CD4-positive, alpha-beta T cell (primary cell): ENCODE measurements at regions not wholly inside any gene's neighbourhood (a gene's known extent, or its start where the extent isn't known, plus 50 kb on each side); places are given as distances from the start of the nearest gene placed in this dataset.

ENCODE experiments used
- ATAC-seq: fragments of 200-7000 bp; cut with Tn5 transposase; one replicate; pipeline ENCODE4 v1.10.0; 2022; ENCODE audit warnings: mild to moderate bottlenecking; ENCODE audit not compliant: poor library complexity
- CTCF ChIA-PET: fragments of 350-600 bp; sonication (Branson Sonifier 250); formaldehyde crosslinking; loops from one replicate; lab custom pipeline; 2021; ENCODE audit warnings: antibody characterized with exemption, inconsistent platforms; lab: Charles Lee
- POLR2A ChIA-PET: fragments of 350-600 bp; sonication (Branson Sonifier 250); formaldehyde crosslinking; loops from one replicate; lab custom pipeline; 2021; ENCODE audit warnings: antibody characterized with exemption, inconsistent platforms; lab: Charles Lee
- DNase-seq, 14 experiments: peaks; one replicate each; pipeline ENCODE4 v3.0.0-alpha.2; 2013 to 2020; ENCODE audit warnings: mixed read lengths in 2 of 14
- H3K27ac ChIP-seq, 2 donors: one replicate each; pipeline versions ENCODE4 v1.5.1 to v1.7.0; 2013; ENCODE audit warnings: low read length in 2 of 2, low read depth in 1 of 2, mild to moderate bottlenecking in 1 of 2
- H3K27me3 ChIP-seq, 2 experiments: 1 replicate in 1 of 2; 2 replicates in 1 of 2; pipeline versions ENCODE4 v1.6.1 to v1.7.0; 2013; ENCODE audit warnings: low read length in 2 of 2, control low read depth in 1 of 2, mild to moderate bottlenecking in 1 of 2, moderate library complexity in 1 of 2; ENCODE audit not compliant: insufficient read depth in 2 of 2, control insufficient read depth in 1 of 2
- H3K36me3 ChIP-seq: one replicate; pipeline ENCODE4 v1.6.1; 2013; ENCODE audit warnings: low read length, control low read depth; ENCODE audit not compliant: insufficient read depth
- H3K4me1 ChIP-seq: one replicate; pipeline ENCODE4 v1.6.1; 2013; ENCODE audit warnings: low read length, control low read depth; ENCODE audit not compliant: insufficient read depth
- H3K4me3 ChIP-seq: one replicate; pipeline ENCODE4 v1.5.1; 2013; ENCODE audit warnings: mild to moderate bottlenecking, low read length, moderate library complexity
- H3K9me3 ChIP-seq, 2 experiments: 1 replicate in 1 of 2; 2 replicates in 1 of 2; pipeline versions ENCODE4 v1.6.1 to v1.7.0; 2013; ENCODE audit warnings: low read length in 2 of 2, mild to moderate bottlenecking in 2 of 2, control low read depth in 1 of 2, moderate library complexity in 1 of 2; ENCODE audit not compliant: control insufficient read depth in 1 of 2, insufficient read depth in 1 of 2
- H3K27ac Mint-ChIP-seq: one replicate; pipeline ENCODE4 v1.8.0; 2020; ENCODE audit warnings: mixed read lengths
- H3K27me3 Mint-ChIP-seq: one replicate; pipeline ENCODE4 v1.8.0; 2021; ENCODE audit warnings: mixed read lengths
- H3K36me3 Mint-ChIP-seq: one replicate; pipeline ENCODE4 v1.8.0; 2021; ENCODE audit warnings: low read depth, mixed read lengths
- H3K4me1 Mint-ChIP-seq: one replicate; pipeline ENCODE4 v1.8.0; 2021; ENCODE audit warnings: low read depth, mixed read lengths
- H3K4me3 Mint-ChIP-seq: one replicate; pipeline ENCODE4 v1.8.0; 2020; ENCODE audit warnings: mild to moderate bottlenecking, mixed read lengths
- H3K9me3 Mint-ChIP-seq: one replicate; pipeline ENCODE4 v1.8.0; 2020; ENCODE audit warnings: mixed read lengths
- intact Hi-C, 2 experiments: fragments of 100-400 bp; cut with DNase I in 1 of 2; cut with micrococcal nuclease in 1 of 2; formaldehyde crosslinking; loops; one replicate each; pipeline versions ENCODE4 v1.15.1 to v1.9.0; 2023 to 2025; cut with DNase I, micrococcal nuclease
- TF ChIP-seq, protein P1 (sequence below): fragments of 200-600 bp; IDR thresholded peaks from one replicate; pipeline ENCODE4 v1.8.0; 2022; ENCODE audit warnings: antibody characterized with exemption, mild to moderate bottlenecking

DNA sequence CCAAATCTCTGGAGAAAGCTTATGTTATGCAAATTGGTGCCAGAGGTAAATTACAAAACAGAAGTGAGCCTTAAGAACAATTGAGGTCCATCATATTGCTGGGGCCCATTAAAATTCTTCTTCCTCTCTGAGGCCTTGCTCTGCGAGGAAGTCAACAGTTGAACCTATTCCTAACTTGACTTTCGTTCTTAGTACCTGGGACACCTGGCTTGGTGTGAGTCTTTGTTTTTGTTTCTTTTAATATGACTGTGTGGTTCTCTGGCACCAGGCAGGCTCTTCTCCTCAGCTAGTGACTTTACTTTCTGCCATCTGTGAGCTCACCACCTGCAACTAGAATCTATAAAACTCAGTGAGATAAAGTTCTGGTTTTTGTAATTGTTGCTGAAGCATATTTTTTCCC lies 120.4 kb downstream of the CBLN1 start:
- H3K4me1 Mint-ChIP-seq, result no peaks in the 10 kb centered on the region
- ATAC-seq, result no peak
- H3K4me3 ChIP-seq, result no peak overlapping the region
- no peak overlapping the region for H3K27ac ChIP-seq
- intact Hi-C loops, result no loop called here
- ChIA-PET CTCF (no interaction called here), POLR2A (no interaction called here)
- TF ChIP-seq, protein P1, sequence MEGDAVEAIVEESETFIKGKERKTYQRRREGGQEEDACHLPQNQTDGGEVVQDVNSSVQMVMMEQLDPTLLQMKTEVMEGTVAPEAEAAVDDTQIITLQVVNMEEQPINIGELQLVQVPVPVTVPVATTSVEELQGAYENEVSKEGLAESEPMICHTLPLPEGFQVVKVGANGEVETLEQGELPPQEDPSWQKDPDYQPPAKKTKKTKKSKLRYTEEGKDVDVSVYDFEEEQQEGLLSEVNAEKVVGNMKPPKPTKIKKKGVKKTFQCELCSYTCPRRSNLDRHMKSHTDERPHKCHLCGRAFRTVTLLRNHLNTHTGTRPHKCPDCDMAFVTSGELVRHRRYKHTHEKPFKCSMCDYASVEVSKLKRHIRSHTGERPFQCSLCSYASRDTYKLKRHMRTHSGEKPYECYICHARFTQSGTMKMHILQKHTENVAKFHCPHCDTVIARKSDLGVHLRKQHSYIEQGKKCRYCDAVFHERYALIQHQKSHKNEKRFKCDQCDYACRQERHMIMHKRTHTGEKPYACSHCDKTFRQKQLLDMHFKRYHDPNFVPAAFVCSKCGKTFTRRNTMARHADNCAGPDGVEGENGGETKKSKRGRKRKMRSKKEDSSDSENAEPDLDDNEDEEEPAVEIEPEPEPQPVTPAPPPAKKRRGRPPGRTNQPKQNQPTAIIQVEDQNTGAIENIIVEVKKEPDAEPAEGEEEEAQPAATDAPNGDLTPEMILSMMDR, result no peak
- no peaks in the 10 kb centered on the region for H3K36me3 ChIP-seq
- H3K9me3 ChIP-seq, result peaks cover 0 to 3% of the 10 kb centered on the region in 2 experiments
- H3K4me3 Mint-ChIP-seq, result no peak overlapping the region
- H3K4me1 ChIP-seq, result no peaks in the 10 kb centered on the region
- H3K27ac Mint-ChIP-seq, result no peak overlapping the region
- peaks cover 10% of the 10 kb centered on the region for H3K9me3 Mint-ChIP-seq
- no peak for DNase-seq
- no peaks in the 10 kb centered on the region for H3K36me3 Mint-ChIP-seq
- H3K27me3 Mint-ChIP-seq, result no peaks in the 10 kb centered on the region
- H3K27me3 ChIP-seq, result no peaks in the 10 kb centered on the region

DNA sequence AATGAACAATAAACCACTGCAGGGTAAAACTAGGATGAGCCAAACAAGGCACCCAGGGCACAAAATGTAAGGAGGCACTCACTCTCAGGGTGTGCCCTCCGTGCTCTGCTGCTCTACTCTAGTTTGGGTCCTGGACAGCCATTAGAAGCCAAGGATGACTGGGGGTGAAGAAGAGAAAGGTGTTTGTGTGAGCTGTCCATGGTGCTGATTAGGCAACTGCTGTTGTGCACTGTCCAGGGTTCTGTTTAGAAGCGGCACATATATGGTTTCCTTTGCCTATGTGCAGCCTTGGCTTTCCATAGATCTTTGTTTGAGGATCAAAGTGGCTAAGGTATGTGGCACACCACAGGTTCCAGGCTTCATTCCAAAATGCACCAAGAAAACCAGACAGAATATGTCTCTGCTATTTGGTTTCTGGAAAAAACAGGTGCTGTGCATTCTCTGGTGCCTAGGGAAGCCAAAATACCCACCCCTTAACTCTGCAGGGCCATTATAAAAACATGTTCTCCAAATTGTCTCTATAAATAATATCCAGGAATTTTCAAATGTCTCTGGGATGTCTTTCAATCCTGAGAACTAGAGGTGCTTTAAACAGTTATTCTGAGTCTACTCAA lies 123.5 kb downstream of the CBLN1 start:
- intact Hi-C loops, result no loop called here
- no peaks in the 10 kb centered on the region for H3K4me1 ChIP-seq
- H3K27ac ChIP-seq, result no peak overlapping the region
- peaks cover 0 to 9% of the 10 kb centered on the region in 2 experiments for H3K9me3 ChIP-seq
- Mint-ChIP-seq H3K4me3 (no peak overlapping the region), H3K27me3 (no peaks in the 10 kb centered on the region), H3K9me3 (peaks cover 10% of the 10 kb centered on the region), H3K4me1 (no peaks in the 10 kb centered on the region), H3K27ac (no peak overlapping the region), H3K36me3 (no peaks in the 10 kb centered on the region)
- ATAC-seq, result no peak
- DNase-seq, result peak in 2 of 14 experiments; percentile 4 to 11
- H3K36me3 ChIP-seq, result no peaks in the 10 kb centered on the region
- TF ChIP-seq, protein P1, result no peak
- CTCF ChIA-PET, result no interaction called here
- H3K4me3 ChIP-seq, result no peak overlapping the region
- no peaks in the 10 kb centered on the region for H3K27me3 ChIP-seq
- POLR2A ChIA-PET, result interaction anchor here (0.6 kb wide), 1 partner anchor 9 kb away, joined by 3 read pairs; no protein-coding TSS in a partner anchor

DNA sequence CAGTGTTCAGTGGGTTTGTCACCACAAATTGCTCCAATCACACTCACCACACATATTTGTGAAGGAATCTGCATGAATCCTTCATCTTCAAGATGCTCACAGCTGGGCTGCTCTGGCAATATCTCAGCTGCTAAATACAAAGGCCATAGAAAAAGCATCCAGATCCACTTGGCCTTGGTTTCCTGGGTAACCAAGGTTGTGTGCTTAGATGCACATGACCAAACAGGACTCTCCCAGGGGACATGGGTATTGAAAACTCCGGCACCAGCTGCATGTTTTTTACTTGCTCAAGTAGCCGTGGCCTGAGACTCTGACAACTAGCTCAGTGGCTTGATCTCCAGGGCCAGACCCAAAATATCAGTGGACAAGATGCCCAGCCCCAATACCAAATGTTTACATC lies 131.3 kb downstream of the CBLN1 start:
- TF ChIP-seq, protein P1, result no peak
- Histone ChIP-seq H3K36me3 (no peaks in the 10 kb centered on the region), H3K4me1 (no peaks in the 10 kb centered on the region), H3K9me3 (peaks cover 4 to 11% of the 10 kb centered on the region in 2 experiments), H3K4me3 (no peak overlapping the region), H3K27ac (no peak overlapping the region), H3K27me3 (peaks cover 0 to 2% of the 10 kb centered on the region in 2 experiments)
- intact Hi-C loops, result no loop called here
- ChIA-PET CTCF (no interaction called here), POLR2A (no interaction called here)
- ATAC-seq, result no peak
- no peak overlapping the region for H3K4me3 Mint-ChIP-seq
- H3K9me3 Mint-ChIP-seq, result peaks cover 14% of the 10 kb centered on the region
- H3K27ac Mint-ChIP-seq, result no peak overlapping the region
- H3K36me3 Mint-ChIP-seq, result no peaks in the 10 kb centered on the region
- no peaks in the 10 kb centered on the region for H3K27me3 Mint-ChIP-seq
- DNase-seq, result no peak
- H3K4me1 Mint-ChIP-seq, result no peaks in the 10 kb centered on the region
